CD14-positive monocyte (primary cell): ENCODE measurements at regions not wholly inside any gene's neighbourhood (a gene's known extent, or its start where the extent isn't known, plus 50 kb on each side); places are given as distances from the start of the nearest gene placed in this dataset.

Source experiments
- DNase-seq, 3 donors: peaks; one replicate each; pipeline ENCODE4 v3.0.0-alpha.2; 2011 to 2022
- H2AFZ ChIP-seq: 2 replicates; pipeline ENCODE4 v1.6.0; 2012; ENCODE audit warnings: mild to moderate bottlenecking, low read depth, low read length, inconsistent platforms; ENCODE audit not compliant: insufficient read depth, poor library complexity, severe bottlenecking
- H3K27ac ChIP-seq, 2 donors: 1 replicate in 1 of 2; 2 replicates in 1 of 2; pipeline ENCODE4 v1.5.1; 2012 to 2013; ENCODE audit warnings: low read length in 2 of 2, control low read depth in 1 of 2, inconsistent platforms in 1 of 2, low read depth in 1 of 2, mild to moderate bottlenecking in 1 of 2
- H3K27me3 ChIP-seq, 2 donors: one replicate each; pipeline versions ENCODE4 v1.6.0 to v1.6.1; 2011 to 2013; ENCODE audit warnings: low read length in 2 of 2; ENCODE audit not compliant: control insufficient read depth in 2 of 2, insufficient read depth in 2 of 2
- H3K36me3 ChIP-seq, 2 donors: replicated peaks in 1 of 2; 1 replicate in 1 of 2; 2 replicates in 1 of 2; pipeline versions ENCODE4 v1.5.1 to v1.6.1; 2012 to 2013; ENCODE audit warnings: low read length in 2 of 2, control low read depth in 1 of 2, inconsistent platforms in 1 of 2, mild to moderate bottlenecking in 1 of 2; ENCODE audit not compliant: insufficient read depth in 2 of 2, control insufficient read depth in 1 of 2
- H3K4me1 ChIP-seq, 2 donors: 1 replicate in 1 of 2; 2 replicates in 1 of 2; pipeline versions ENCODE4 v1.5.1 to v1.6.1; 2012 to 2013; ENCODE audit warnings: low read length in 2 of 2, control low read depth in 1 of 2, inconsistent platforms in 1 of 2, mild to moderate bottlenecking in 1 of 2, moderate library complexity in 1 of 2; ENCODE audit not compliant: insufficient read depth in 2 of 2, control insufficient read depth in 1 of 2
- H3K4me2 ChIP-seq: replicated peaks from 2 replicates; pipeline ENCODE3; 2012; ENCODE audit warnings: low read length, moderate library complexity, mild to moderate bottlenecking; ENCODE audit not compliant: poor library complexity, severe bottlenecking; ENCODE audit errors: extremely low read depth
- H3K4me3 ChIP-seq, 3 experiments: fragments of 200-600 bp in 1 of 3; sonication (generic) in 1 of 3; replicated peaks in 1 of 3; 1 replicate in 2 of 3; 2 replicates in 1 of 3; pipeline ENCODE4 v1.5.1; 2011 to 2013; ENCODE audit warnings: low read length in 3 of 3, mild to moderate bottlenecking in 3 of 3, control low read depth in 2 of 3, low read depth in 2 of 3, inconsistent platforms in 1 of 3, moderate library complexity in 1 of 3
- H3K79me2 ChIP-seq: 2 replicates; pipeline ENCODE4 v1.6.0; 2012; ENCODE audit warnings: mild to moderate bottlenecking, control low read depth, inconsistent platforms, low read length, moderate library complexity; ENCODE audit not compliant: insufficient read depth
- H3K9ac ChIP-seq: 2 replicates; pipeline ENCODE4 v1.6.0; 2017; ENCODE audit warnings: low read length, mild to moderate bottlenecking; ENCODE audit not compliant: insufficient read depth, poor library complexity, severe bottlenecking
- H3K9me3 ChIP-seq, 2 donors: replicated peaks in 1 of 2; 1 replicate in 1 of 2; 2 replicates in 1 of 2; pipeline versions ENCODE4 v1.5.1 to v1.6.1; 2012 to 2013; ENCODE audit warnings: low read length in 2 of 2, control low read depth in 1 of 2; ENCODE audit not compliant: control insufficient read depth in 1 of 2, insufficient read depth in 1 of 2
- H4K20me1 ChIP-seq: 2 replicates; pipeline ENCODE4 v1.6.0; 2012; ENCODE audit warnings: mild to moderate bottlenecking, low read length, control low read depth, moderate library complexity; ENCODE audit not compliant: insufficient read depth
- H3K27ac Mint-ChIP-seq, 7 donors: one replicate each; pipeline ENCODE4 v1.8.0; 2020; ENCODE audit warnings: mild to moderate bottlenecking in 7 of 7, mixed read lengths in 7 of 7, moderate library complexity in 6 of 7, inconsistent platforms in 2 of 7
- H3K27me3 Mint-ChIP-seq, 3 donors: one replicate each; pipeline ENCODE4 v1.8.0; 2021 to 2022; ENCODE audit warnings: low read depth in 3 of 3, mild to moderate bottlenecking in 3 of 3, mixed read lengths in 3 of 3, moderate library complexity in 3 of 3, inconsistent platforms in 1 of 3
- H3K36me3 Mint-ChIP-seq, 2 donors: one replicate each; pipeline ENCODE4 v1.8.0; 2020; ENCODE audit warnings: mixed read lengths in 2 of 2, inconsistent platforms in 1 of 2, mild to moderate bottlenecking in 1 of 2
- H3K4me1 Mint-ChIP-seq: one replicate; pipeline ENCODE4 v1.8.0; 2020; ENCODE audit warnings: mild to moderate bottlenecking, mixed read lengths
- H3K4me3 Mint-ChIP-seq, 2 donors: one replicate each; pipeline ENCODE4 v1.8.0; 2020; ENCODE audit warnings: mild to moderate bottlenecking in 2 of 2, mixed read lengths in 2 of 2, moderate library complexity in 1 of 2
- H3K9me3 Mint-ChIP-seq, 7 donors: one replicate each; pipeline ENCODE4 v1.8.0; 2020 to 2022; ENCODE audit warnings: mixed read lengths in 7 of 7, mild to moderate bottlenecking in 6 of 7, moderate library complexity in 6 of 7, inconsistent platforms in 2 of 7
- WGBS: methylation state at CpG from one replicate; pipeline ENCODE4 v1.1.5; 2013; ENCODE audit warnings: missing lambda C conversion rate; ENCODE audit not compliant: insufficient coverage; 5-methylcytosine and 5-hydroxymethylcytosine counted together
- intact Hi-C, 2 donors: fragments of 100-400 bp; cut with micrococcal nuclease; formaldehyde crosslinking; loops; one replicate each; pipeline versions ENCODE4 v1.15.0 to v1.15.1; 2023
- TF ChIP-seq, protein P1 (sequence below): fragments of 200-600 bp; IDR thresholded peaks from one replicate; pipeline ENCODE4 v1.8.0; 2022; ENCODE audit warnings: antibody characterized with exemption, mild to moderate bottlenecking

DNA sequence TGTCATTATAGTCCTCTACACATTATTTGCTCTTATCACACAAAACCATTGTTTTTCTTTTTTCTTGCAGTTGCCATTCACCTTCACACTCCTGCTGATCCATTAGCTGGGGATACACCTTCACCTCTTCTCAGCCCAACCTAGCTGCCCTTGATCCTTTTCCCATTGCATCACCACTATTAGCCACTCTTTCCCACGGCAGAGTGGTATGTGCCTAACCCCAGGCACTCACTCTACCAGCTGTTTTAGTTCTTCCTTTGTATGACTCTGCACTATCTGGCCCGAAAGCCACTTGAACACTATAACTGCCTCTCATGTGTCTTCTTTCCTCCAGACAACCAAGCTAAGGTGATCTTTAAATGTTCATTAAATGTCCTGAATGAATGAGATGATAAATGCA, 145.4 kb upstream of the PIK3C3 start:
- Histone ChIP-seq H3K4me2 (no peak overlapping the region), H3K9me3 (no peaks in the 10 kb centered on the region), H3K4me1 (no peaks in the 10 kb centered on the region), H3K9ac (no peak overlapping the region), H3K79me2 (no peaks in the 10 kb centered on the region), H3K27me3 (no peaks in the 10 kb centered on the region), H2AFZ (no peak overlapping the region), H4K20me1 (no peaks in the 10 kb centered on the region), H3K4me3 (no peak overlapping the region), H3K27ac (no peak overlapping the region), H3K36me3 (no peaks in the 10 kb centered on the region)
- Mint-ChIP-seq H3K4me1 (no peaks in the 10 kb centered on the region), H3K36me3 (no peaks in the 10 kb centered on the region), H3K9me3 (peaks cover 0 to 8% (median 2%) of the 10 kb centered on the region in 7 donors), H3K4me3 (no peak overlapping the region), H3K27ac (no peak overlapping the region), H3K27me3 (peaks cover 0 to 1% (median 0%) of the 10 kb centered on the region in 3 donors)
- intact Hi-C loops: no loop called here
- no peak for DNase-seq
- TF ChIP-seq, protein P1, sequence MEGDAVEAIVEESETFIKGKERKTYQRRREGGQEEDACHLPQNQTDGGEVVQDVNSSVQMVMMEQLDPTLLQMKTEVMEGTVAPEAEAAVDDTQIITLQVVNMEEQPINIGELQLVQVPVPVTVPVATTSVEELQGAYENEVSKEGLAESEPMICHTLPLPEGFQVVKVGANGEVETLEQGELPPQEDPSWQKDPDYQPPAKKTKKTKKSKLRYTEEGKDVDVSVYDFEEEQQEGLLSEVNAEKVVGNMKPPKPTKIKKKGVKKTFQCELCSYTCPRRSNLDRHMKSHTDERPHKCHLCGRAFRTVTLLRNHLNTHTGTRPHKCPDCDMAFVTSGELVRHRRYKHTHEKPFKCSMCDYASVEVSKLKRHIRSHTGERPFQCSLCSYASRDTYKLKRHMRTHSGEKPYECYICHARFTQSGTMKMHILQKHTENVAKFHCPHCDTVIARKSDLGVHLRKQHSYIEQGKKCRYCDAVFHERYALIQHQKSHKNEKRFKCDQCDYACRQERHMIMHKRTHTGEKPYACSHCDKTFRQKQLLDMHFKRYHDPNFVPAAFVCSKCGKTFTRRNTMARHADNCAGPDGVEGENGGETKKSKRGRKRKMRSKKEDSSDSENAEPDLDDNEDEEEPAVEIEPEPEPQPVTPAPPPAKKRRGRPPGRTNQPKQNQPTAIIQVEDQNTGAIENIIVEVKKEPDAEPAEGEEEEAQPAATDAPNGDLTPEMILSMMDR: no peak
- WGBS: 22% methylated on average over 1 of the region's 2 CpGs

DNA sequence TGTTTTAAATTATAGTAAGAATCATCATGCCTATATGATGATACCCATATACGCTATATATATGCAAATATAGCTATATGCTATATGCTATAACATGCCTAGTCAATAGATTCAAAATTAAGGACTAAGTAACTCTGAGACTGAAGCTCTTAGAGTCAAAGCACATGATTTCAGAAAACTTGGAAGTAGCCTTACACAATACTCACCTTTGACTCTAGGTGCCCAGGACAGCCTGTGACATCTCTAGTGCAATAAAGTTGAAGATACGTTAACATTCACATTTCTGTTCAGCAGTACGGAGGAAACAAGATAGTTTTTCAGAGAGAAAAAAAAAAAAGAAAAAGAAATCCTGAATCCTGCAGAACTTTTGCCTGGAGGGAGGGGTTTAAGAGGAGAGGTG, 149.7 kb upstream of the PIK3C3 start:
- Histone ChIP-seq H3K27me3 (no peaks in the 10 kb centered on the region), H3K9ac (no peak overlapping the region), H3K36me3 (no peaks in the 10 kb centered on the region), H3K79me2 (no peaks in the 10 kb centered on the region), H4K20me1 (no peaks in the 10 kb centered on the region), H3K4me1 (no peaks in the 10 kb centered on the region), H3K9me3 (no peaks in the 10 kb centered on the region), H3K4me3 (no peak overlapping the region), H2AFZ (no peak overlapping the region), H3K4me2 (no peak overlapping the region), H3K27ac (no peak overlapping the region)
- intact Hi-C loops: no loop called here
- Mint-ChIP-seq H3K4me1 (no peaks in the 10 kb centered on the region), H3K27ac (no peak overlapping the region), H3K27me3 (peaks cover 0 to 1% (median 0%) of the 10 kb centered on the region in 3 donors), H3K4me3 (no peak overlapping the region), H3K36me3 (no peaks in the 10 kb centered on the region), H3K9me3 (peaks cover 0 to 3% (median 0%) of the 10 kb centered on the region in 7 donors)
- TF ChIP-seq, protein P1: no peak
- WGBS: no CpG with 5 or more reads among the region's 3 CpGs
- DNase-seq: no peak
